IMR-90 (cell line): ENCODE measurements at regions not wholly inside any gene's neighbourhood (a gene's known extent, or its start where the extent isn't known, plus 50 kb on each side); places are given as distances from the start of the nearest gene placed in this dataset.

Experiments used
- POLR2A ChIP-seq: IDR thresholded peaks from 2 replicates; pipeline ENCODE4 v1.6.1; 2012; ENCODE audit warnings: mild to moderate bottlenecking, low read depth, low read length
- RFX5 ChIP-seq: IDR thresholded peaks from 2 replicates; pipeline ENCODE4 v1.8.0; 2012; ENCODE audit warnings: low read depth, mild to moderate bottlenecking, low read length, moderate library complexity
- TF ChIP-seq, protein P1 (sequence below): fragments of 150-350 bp; IDR thresholded peaks from 2 replicates; pipeline ENCODE4 v1.6.1; 2016; ENCODE audit warnings: low read depth, mild to moderate bottlenecking, low read length, moderate library complexity, borderline replicate concordance
- TF ChIP-seq, protein P2 (sequence below): conservative IDR thresholded peaks from 2 replicates; pipeline ENCODE4 v1.5.1; 2012; ENCODE audit warnings: mild to moderate bottlenecking, low read depth, low read length, improper control_type of control experiment

DNA sequence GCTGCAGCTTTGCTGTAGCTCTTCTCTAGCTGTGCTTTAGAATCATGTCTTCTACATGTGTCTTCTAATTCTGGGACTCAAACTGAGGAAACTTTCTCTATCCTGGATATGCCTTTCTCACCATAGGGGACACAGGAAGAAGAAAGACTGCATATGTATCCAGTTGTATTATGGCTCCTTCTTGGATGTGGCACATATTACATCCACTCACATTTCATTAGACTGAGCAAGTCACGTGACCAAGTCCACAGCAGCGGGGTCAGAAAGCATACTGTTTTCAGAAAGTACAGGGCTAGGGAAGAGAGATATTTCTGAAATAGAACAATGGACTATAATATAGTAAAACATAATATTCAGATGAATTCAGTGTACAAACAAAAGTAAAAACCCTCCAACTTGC is 187.6 kb upstream of the RIMS1 start:
- TF ChIP-seq, protein P1, sequence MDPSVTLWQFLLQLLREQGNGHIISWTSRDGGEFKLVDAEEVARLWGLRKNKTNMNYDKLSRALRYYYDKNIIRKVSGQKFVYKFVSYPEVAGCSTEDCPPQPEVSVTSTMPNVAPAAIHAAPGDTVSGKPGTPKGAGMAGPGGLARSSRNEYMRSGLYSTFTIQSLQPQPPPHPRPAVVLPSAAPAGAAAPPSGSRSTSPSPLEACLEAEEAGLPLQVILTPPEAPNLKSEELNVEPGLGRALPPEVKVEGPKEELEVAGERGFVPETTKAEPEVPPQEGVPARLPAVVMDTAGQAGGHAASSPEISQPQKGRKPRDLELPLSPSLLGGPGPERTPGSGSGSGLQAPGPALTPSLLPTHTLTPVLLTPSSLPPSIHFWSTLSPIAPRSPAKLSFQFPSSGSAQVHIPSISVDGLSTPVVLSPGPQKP: no peak
- TF ChIP-seq POLR2A: no peak
- no peak for TF ChIP-seq RFX5
- TF ChIP-seq, protein P2, sequence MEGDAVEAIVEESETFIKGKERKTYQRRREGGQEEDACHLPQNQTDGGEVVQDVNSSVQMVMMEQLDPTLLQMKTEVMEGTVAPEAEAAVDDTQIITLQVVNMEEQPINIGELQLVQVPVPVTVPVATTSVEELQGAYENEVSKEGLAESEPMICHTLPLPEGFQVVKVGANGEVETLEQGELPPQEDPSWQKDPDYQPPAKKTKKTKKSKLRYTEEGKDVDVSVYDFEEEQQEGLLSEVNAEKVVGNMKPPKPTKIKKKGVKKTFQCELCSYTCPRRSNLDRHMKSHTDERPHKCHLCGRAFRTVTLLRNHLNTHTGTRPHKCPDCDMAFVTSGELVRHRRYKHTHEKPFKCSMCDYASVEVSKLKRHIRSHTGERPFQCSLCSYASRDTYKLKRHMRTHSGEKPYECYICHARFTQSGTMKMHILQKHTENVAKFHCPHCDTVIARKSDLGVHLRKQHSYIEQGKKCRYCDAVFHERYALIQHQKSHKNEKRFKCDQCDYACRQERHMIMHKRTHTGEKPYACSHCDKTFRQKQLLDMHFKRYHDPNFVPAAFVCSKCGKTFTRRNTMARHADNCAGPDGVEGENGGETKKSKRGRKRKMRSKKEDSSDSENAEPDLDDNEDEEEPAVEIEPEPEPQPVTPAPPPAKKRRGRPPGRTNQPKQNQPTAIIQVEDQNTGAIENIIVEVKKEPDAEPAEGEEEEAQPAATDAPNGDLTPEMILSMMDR: no peak
